ENCODE measurements at regions not wholly inside any gene's neighbourhood (a gene's known extent, or its start where the extent isn't known, plus 50 kb on each side); places are given as distances from the start of the nearest gene placed in this dataset.

GRCh38 chr7:18132811-18133210 lies 105.2 kb upstream of the PRPS1L1 start:
- TF ChIP-seq CTCF (IDR thresholded peaks at IDR 0.05) (no peak), POLR2A (IDR thresholded peaks at IDR 0.05) (no peak)

Data from tibial nerve (tissue), 3 donors.